ENCODE measurements at regions not wholly inside any gene's neighbourhood (a gene's known extent, or its start where the extent isn't known, plus 50 kb on each side); places are given as distances from the start of the nearest gene placed in this dataset.
"Not testable (repeated sequence)": the region's sequence is repeated elsewhere in the genome, so short reads cannot be mapped to it uniquely, and the experiment has no call there.

DNA sequence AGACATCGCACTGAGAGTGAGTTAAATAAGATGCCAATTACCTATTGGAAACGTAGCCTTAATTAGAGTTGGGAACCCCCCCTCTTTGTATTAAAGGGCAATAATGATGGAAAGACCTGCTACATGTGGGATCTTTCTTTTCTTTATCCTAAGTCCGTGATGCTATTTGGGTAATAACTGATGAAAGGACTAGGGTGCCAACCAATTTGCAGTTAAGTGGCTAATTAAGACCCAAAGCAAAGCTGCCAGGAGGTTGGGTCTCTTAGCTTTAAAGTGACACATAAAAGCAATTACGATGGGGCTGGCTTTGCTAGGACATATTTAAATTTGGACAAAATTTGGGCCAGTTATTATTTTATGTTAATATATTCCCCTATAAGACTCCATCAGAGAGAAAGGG, 728.8 kb downstream of the NR2F1-AS1 start:
- no peak for DNase-seq

DNA sequence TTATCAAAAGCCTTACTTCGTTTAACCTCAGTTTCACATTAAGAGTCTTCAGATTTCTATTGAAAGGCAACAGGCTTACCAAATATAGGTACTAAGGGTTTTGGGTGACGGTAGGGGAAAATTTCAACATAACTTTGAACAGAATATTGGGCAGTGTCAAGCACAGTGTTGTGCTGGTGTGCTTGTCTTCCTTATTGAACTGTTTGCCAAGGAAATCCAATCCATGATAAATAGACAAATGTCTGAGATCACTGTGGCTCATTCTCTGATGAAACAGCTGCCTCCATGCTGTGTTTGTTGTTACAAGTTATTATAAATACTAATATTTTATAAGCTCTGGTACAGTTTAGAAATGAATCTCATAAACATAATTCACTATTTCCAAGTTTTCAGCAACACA, 730.1 kb downstream of the NR2F1-AS1 start:
- DNase-seq: no peak

DNA sequence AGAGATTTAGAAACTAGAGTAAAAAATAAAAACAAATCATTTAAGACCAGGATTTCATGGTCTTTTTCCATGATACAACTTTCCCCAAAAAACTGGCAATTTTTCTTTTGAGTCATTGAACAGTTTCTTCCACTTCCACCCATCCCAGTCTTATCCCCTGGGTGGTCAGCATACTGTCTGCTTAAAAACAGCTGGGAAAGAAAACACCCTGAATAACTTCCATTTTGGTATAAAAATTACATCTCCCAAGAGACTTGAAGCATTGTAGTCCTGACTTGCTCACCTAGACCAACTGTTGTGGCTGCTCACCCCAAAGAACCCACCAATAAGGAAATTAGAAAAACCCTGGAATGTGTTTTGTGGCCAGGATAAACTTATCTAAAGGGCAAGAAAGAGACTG, 731.3 kb downstream of the NR2F1-AS1 start:
- no peak for DNase-seq

DNA sequence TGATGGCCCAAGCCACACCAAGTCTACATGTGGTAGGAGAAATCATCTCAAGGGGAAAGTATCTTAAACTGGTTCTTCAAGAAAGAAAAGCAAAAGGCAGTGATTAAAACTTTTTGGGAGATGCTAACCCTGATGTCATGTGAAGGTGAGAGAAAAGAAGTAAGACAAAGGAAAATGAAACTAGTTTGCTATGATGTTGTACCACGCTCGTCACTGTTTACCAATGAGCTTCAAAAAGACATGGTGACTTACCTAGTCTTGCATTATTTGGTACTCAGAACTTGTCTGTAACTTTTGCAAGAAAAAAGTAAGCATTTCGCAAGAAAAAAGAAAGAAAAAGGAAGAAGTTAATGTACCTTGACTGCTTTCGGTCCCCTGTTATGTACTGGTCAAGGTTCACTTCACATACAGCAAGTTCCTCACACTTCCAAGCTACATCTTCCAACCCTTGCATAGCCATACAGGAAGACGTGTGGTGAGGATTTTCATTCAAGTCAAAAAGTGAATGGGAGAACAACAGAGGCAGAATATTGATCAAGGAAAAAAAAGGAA, 739.3 kb downstream of the NR2F1-AS1 start:
- no peak for DNase-seq

DNA sequence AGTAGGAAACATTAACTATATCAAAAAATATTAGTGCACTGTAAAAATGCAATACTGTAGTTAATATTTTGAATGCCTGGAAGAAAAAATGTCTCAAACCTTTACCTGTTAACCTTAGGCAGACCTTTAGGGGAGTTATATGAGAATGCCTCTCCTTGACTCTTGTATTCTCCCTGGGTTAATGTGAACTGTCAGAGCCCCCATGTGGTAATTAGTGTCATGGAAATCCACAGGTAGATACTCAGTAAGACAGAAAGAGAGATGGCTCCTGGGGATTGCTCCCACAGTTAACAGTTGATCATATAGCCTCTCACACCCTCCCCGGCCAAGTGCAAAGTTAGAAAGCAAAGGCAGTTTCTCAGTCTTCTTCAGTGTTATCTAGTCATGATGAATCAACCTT, 742.8 kb downstream of the NR2F1-AS1 start:
- no peak for DNase-seq

DNA sequence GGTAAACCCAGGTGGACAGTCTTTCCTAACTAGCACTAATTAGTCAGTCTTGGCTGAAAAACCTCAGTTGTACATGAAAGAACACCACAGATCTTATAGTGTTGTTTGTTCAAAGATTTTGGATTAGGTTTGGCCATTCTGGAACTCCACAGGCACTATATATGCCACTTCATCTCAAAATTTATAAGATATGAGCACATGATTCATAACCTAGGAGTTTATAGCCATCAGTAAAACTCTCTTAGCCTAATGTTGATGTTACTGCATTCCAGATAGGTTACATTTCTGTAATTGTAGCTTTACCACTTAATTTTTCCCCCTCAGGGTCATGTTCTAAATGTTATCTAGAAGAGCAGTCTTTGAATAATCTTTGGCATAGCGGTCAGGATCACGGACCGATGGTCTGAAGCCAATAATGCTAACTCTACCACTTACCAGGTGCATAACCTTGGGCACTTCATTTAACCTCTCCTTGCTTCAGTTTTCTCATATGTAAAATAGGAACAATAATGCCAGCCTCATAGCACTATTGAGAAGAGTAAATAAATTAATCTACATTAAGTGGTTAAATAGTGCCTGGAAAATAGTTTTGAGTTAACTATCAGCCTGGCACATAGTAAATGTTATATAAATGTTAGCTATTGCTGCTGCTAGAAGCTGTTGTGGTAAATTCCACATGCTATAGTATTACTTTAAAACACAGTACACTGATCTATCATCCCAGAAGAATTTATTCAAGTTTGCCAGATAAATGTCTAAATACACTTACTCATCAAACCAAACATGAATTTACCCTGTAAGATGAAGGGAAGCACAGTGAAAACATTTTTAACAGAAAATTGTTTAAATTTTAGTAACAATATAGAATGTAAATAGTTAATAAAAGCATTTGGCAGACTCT, 743.9 kb downstream of the NR2F1-AS1 start:
- no peak for DNase-seq

DNA sequence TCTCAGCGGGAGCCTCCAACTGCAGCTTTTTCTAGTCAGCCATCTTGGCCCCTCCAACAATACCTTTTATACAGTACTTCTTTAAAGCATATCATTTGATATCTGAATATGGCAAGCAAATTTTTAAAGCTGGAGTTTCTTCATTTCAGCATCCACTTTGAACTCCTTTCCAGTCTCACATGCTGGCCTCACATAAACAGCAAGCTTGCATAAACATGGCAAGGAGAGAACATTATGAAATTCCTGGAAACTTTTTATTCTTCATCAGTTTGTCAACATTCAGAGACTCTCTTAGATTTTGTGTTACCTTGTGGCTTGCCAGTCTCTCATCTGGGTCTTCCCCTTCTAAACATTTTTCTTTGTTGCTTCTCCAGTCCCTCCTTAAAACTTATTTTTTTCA, 745.3 kb downstream of the NR2F1-AS1 start:
- DNase-seq: no peak

DNA sequence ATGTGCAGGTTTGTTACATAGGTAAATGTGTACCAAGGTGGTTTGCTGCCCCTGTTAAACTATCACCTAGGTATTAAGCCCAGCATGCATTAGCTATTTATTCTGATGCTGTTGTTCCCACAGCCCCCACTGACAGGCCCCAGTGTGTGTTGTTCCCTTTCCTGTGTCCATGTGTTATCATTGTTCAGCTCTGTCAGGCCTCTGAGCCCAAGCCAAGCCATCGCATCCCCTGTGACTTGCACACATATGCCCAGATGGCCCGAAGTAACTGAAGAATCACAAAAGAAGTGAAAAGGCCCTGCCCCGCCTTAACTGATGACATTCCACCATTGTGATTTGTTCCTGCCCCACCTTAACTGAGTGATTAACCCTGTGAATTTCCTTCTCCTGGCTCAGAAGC, 757.5 kb downstream of the NR2F1-AS1 start:
- not testable (repeated sequence) for DNase-seq

DNA sequence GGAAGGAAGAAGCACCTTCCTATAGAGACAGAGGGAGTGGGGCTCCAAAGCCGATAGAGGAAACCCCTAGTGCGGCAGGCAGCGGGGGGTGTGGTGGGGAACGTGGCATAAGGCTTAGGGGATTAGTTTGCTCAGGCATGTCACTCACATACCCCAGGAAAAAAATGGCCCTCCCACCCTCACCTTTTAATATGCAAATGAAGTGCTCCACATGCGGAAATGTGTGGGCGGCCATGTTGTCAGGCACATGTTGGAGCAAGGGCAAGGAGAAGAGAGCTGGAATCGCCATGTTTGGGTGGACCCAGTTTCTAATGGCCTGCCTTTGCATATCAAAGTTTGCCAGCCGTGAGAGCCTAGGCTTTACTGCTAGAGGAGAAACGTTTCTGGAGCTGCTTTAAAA, 758.8 kb downstream of the NR2F1-AS1 start:
- no peak for DNase-seq

DNA sequence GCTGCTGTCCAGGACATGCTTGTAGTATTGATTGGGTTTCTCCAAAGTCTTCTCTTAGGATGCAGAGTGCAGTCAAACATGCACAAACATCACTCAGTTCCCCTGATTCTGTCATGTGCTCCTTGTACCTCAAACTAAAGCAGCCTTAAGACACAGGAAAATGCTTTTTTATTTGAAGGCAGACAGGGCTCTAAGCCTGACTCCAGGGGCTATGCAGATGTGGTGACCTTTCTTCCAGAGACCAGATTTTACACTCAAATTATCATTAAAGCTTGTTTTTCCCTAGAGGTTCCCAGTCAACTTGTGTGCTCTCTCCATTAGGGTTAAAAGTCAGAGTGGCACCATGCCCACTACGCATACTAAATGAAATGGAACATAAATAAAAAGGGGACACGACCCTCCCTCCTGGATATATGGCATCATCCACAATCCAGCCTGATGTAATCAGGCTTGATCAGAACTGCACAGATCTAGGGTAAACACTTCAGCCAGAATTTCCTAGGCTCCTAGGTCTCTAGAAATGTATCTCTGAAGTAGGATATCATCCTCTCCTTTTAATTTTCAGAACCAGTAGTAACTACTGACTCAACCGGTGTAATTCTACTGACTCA, 771.1 kb downstream of the NR2F1-AS1 start:
- no peak for DNase-seq

DNA sequence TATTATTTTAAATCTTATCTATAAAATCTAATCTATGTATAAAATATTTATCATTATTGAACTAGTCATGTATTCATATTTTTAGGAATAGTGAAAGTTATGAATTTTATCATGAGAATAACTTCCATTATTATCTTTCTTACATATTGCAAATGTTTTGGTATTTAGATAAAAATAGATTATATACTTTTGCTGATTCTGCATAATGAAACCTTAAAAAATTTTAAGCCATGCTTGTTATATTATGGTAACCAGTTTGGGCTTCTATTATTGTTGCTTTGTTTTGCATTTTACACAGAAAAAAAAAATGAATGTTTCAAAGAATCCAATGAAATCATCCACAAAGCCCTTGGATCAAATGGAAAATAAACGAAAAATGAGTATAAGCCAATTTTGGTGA, 772.5 kb downstream of the NR2F1-AS1 start:
- DNase-seq: no peak

DNA sequence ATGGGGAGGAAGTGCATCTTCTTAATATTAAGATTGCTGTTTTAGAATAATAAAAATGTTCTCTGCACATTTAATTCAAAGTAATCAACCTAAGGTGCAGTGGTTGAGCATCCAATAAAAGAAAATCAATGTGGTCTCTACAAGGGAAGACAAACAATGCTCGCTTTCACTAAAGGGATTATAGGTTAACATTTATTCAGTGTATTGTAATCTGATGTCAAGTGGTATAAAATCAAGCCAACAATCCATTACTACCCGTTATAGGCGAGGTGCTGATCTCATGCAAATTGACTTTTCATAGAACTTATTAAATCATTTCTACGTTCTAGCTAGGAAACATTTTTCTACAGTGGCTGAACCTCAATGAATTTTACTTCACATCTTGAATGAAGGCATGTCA, 773.9 kb downstream of the NR2F1-AS1 start:
- DNase-seq: no peak

DNA sequence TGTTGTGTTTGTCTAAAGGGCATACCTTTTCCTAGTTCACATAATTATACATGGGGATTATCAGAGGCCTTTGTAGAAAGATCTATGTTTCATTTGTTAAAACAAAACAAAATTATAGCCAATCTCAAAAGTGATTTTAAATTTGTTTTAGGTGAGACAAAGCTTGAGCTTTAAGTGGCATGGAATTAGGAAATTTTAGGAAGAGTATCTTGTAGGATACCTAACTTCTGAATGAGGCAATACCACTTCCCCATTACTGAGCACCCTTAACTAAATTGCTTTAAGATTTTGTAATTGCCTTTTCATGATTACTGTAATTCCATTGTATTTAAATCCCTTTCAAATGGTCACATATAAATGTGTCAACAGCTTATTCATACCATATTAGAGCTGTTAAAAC, 775.6 kb downstream of the NR2F1-AS1 start:
- DNase-seq: no peak

DNA sequence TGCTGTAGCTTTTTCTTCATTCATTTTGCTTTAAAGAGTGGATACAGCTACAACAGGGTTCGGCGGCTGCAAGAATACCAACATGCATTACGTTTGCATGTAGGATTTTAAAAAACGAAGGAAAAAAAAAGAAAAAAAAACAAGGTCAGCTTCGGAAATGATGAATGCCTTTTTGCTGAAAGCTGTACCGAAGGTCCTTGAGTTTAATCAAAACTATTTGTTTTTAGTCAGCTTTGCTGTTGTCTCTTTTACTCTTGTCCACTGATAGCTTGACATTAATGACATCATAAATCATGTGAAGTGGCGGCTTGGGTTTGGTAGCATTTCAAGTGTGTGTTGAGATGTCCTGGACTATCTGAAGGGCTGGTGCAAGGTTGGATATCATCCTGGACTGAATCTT, 779.1 kb downstream of the NR2F1-AS1 start:
- no peak for DNase-seq

DNA sequence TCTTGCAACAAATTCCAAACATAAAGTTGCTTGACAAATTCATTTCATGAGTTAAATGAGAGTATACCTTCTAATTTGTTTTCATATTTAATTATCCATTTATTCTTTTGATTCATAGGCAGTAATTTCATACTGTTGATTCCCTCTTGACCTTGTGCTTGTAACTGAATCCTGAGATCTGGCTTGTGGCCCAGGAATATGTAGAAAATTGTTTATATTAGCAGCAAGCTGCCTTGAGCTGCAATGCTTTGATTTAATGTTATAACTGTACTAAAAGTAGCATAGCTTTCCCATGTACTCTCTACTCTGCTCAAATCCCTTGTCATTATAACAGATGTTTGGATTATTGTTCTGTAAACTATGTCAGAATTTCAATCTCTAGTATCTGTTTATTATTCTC, 780.7 kb downstream of the NR2F1-AS1 start:
- no peak for DNase-seq

DNA sequence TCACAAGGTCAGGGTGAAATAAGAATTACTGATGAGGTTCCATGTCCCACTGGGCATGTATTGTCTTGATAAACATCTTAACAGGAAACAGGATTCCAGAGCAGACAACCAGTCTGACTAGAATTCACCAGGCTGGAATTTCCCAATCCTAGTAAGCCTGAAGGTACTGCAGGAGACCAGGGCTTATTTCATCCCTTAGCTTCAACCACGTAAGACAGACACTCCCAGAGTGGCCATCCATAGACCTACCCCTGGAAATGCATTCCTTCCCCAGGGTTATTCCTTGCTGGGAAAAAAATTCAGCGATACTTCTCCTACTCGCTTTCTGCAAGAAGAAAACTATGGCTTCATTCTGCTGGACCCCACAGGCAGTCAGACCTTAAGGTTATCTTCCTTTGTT, 785.4 kb downstream of the NR2F1-AS1 start:
- DNase-seq: no peak

DNA sequence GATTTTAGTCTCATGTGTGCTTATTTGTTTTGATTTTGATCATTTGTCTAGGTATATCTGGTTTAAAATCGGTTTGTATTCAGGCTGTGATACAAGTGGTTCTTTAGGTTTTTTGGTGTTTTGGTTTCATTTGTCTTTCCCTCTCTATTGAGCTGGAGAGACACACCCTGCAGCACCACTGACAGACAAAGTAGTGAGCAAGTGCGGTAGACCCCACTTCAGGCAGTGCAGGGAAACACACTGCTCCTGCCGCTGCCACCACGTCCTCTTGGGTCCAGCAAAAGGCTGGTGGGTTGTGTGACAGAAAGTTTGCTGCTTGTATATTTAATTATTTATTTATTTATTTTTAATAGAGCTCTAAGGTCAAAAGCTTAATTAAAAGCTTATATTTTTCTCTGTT, 801.0 kb downstream of the NR2F1-AS1 start:
- no peak for DNase-seq

DNA sequence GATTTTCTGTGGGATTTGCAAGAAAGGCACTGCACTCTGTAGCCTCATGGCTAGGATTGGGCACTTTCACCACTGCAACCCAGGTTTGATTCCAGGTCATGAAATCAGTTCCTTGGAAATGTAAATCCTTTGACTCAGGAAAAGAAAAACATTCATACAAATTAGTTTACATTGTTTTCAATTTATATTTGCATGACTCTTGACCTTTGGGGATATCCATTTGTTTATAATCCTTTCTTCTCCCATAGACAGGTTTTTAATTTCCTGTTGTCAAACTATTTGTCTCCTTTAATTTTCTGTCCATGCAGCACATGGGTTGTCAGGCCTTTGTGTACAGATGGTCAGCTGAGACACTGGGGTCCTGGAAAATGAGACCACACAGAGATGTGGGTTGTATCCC, 801.5 kb downstream of the NR2F1-AS1 start:
- no peak for DNase-seq

DNA sequence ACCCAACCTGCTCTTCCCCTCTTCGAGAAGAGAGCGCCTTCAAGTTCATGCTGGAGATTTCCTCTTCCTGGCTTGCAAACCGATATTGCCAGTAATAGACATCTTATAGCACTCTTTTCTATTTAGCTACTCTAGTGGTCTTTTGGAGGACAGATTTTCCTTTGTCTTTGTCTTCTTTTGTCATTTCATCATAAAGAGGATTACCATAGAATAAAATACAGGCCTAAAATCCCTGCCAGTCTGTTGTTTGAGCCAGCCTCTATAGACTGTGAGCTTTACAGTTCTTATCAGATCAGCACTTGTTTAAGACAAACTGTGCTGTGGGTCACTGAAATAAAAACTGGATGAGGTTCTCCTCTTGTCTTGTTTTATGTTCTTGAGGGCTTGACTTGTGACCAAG, 802.8 kb downstream of the NR2F1-AS1 start:
- DNase-seq: no peak

DNA sequence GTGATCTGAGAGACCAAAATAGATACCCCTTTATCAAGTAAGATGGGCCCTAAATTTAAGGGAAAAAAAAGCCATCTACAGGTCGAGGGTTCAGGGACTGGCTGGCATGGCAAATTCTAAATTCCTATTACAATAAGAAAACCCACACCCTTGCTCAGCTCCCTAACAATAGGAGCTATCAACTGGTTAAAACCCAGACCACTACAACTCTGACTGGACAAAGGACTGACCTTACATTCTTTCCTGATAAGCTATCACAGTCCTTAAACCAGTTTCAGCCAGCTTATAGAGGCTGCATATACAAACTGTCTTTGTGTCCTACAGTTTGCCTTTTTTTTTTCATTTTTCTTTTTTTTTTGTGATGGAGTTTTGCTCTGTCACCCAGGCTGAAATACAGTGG, 803.6 kb downstream of the NR2F1-AS1 start:
- no peak for DNase-seq

DNA sequence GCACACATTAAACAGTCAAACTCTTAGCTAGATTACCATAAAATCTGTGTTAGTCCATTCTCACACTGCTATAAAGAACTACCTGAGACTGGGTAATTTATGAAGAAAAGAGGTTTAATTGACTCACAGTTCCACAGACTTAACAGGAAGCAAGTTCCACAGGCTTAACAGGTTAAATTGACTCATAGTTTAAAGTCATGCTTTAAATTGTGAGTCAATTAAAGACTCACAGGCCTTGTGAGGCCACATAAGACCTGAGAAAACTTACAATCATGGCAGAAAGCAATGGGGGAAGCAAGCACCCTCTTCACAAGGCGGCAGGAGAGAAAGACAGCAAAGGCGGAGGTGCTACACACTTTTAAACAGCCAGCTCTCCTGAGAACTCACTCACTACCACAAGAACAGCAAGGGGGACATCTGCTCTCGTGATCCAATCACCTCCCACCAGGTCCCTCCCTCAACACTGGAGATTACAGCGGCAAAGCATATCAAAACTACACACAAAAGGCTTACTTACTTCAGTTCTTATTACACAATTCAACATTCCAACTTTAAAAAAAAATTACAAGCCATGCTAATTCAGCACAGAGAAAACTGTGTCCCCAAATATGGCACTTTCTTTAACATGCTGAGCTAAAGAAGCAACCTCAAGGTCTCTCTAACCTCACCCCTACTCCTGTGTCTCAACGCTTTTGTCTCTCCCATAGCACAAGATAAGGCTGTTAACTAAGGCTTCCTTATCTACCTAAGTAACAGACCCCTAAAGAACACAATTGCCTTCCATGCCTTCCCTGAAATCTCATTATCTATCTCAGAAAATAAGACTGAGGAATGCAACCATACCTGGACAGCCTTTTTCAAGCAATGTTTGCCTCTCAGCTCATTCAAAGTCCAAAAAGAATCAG, 805.1 kb downstream of the NR2F1-AS1 start:
- DNase-seq: no peak

DNA sequence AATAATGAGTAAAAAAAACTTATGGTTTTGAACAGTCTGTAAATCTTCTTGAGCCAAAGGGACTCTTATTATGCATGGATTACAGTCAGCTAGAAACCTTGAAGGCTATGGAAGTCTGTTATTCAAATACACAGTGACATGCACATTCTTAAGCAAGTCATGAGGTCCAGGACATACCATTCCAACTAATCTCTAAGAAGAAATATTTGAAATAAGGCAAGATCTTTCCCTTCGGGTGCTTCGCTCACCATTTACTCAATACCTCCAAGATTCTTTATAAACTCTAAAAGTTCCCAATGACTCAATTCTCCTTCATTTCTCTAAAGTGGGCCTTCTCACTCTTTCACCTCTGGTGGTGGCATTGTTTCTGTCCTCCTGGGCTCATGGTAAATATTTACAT, 811.0 kb downstream of the NR2F1-AS1 start:
- no peak for DNase-seq

DNA sequence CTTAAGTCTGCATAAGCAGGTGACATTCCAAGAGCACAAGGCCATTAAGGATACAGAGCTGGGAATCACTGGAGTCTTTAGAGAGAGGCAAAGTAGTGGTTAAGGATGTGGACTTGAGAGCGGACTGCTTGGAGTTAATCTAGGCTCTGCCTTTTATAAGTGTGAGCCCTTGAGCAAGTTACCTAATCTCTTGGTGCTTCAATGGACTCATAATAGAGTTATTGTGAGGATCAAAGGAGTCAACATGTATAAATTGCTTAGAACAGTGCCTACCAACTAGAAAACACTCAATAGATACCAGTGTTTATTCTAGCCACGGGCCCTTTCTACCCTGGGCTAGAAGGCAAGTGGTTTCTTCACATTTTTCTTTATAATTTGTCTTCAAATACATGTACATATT, 819.4 kb downstream of the NR2F1-AS1 start:
- no peak for DNase-seq
